HEK293 (cell line): ENCODE measurements at regions not wholly inside any gene's neighbourhood (a gene's known extent, or its start where the extent isn't known, plus 50 kb on each side); places are given as distances from the start of the nearest gene placed in this dataset.

Experiments used
- CTCF ChIA-PET: fragments of 350-600 bp; formaldehyde crosslinking; extraction: SDS; loops from one replicate; lab custom pipeline; 2021; ENCODE audit warnings: antibody characterized with exemption; lab: Yijun Ruan, JAX
- POLR2A ChIA-PET: fragments of 300-600 bp; formaldehyde crosslinking; extraction: SDS; loops from one replicate; lab custom pipeline; 2020; ENCODE audit warnings: antibody characterized with exemption, inconsistent platforms; lab: Yijun Ruan, JAX
- H3K27ac ChIP-seq: fragments of 200-500 bp; sonication (Bioruptor generic); 2 replicates; pipeline ENCODE4 v1.5.1; 2014; ENCODE audit warnings: low read depth, low read length, control low read depth, inconsistent platforms; ENCODE audit errors: extremely low read depth
- H3K36me3 ChIP-seq, 2 experiments: fragments of 200-500 bp in 1 of 2; sonication (Bioruptor generic) in 1 of 2; 1 replicate in 1 of 2; 2 replicates in 1 of 2; pipeline ENCODE4 v1.5.1; 2014 to 2017; ENCODE audit warnings: inconsistent platforms in 2 of 2, low read length in 2 of 2; ENCODE audit not compliant: control insufficient read depth in 2 of 2, insufficient read depth in 1 of 2
- H3K4me1 ChIP-seq: fragments of 200-500 bp; sonication (Bioruptor generic); 2 replicates; pipeline ENCODE4 v1.5.1; 2014; ENCODE audit warnings: mild to moderate bottlenecking, low read length, inconsistent platforms; ENCODE audit not compliant: control insufficient read depth, insufficient read depth
- H3K4me3 ChIP-seq: 2 replicates; pipeline ENCODE4 v1.5.1; 2011; ENCODE audit warnings: low read depth, mild to moderate bottlenecking, control low read depth, low read length, moderate library complexity
- H3K9me3 ChIP-seq: fragments of 200-500 bp; sonication (Bioruptor generic); 2 replicates; pipeline ENCODE4 v1.5.1; 2014; ENCODE audit warnings: low read depth, low read length, inconsistent platforms; ENCODE audit not compliant: control insufficient read depth, insufficient read depth
- HOXA7 ChIP-seq: sonication (generic); formaldehyde crosslinking; IDR thresholded peaks from 2 replicates; pipeline ENCODE4 v1.8.1; 2022; ENCODE audit warnings: missing genetic modification reagents, borderline replicate concordance
- HOXC10 ChIP-seq: sonication (generic); formaldehyde crosslinking; IDR thresholded peaks from 2 replicates; pipeline ENCODE4 v1.8.1; 2023; ENCODE audit warnings: mild to moderate bottlenecking, missing genetic modification reagents
- KLF17 ChIP-seq: fragments of 450-650 bp; formaldehyde crosslinking; IDR thresholded peaks from 2 replicates; pipeline ENCODE4 v1.5.1; 2016; ENCODE audit warnings: missing biosample characterization, missing genetic modification characterization
- MYNN ChIP-seq: fragments of 450-650 bp; formaldehyde crosslinking; IDR thresholded peaks from 2 replicates; pipeline ENCODE4 v1.5.1; 2016; ENCODE audit warnings: missing biosample characterization, missing genetic modification characterization, borderline replicate concordance
- PBX3 ChIP-seq: sonication (generic); formaldehyde crosslinking; IDR thresholded peaks from 2 replicates; pipeline ENCODE4 v1.8.1; 2022; ENCODE audit warnings: mild to moderate bottlenecking, moderate library complexity, missing genetic modification reagents
- REPIN1 ChIP-seq: fragments of 450-650 bp; formaldehyde crosslinking; IDR thresholded peaks from 2 replicates; pipeline ENCODE4 v1.5.1; 2017; ENCODE audit warnings: missing biosample characterization, missing genetic modification characterization, low read depth
- WT1 ChIP-seq: fragments of 450-650 bp; formaldehyde crosslinking; IDR thresholded peaks from 2 replicates; pipeline ENCODE4 v1.5.1; 2016; ENCODE audit warnings: missing biosample characterization, missing genetic modification characterization
- ZBTB11 ChIP-seq: fragments of 450-650 bp; formaldehyde crosslinking; conservative IDR thresholded peaks from 2 replicates; pipeline ENCODE4 v1.5.1; 2016; ENCODE audit warnings: low read depth, missing biosample characterization, missing genetic modification characterization
- ZBTB17 ChIP-seq: fragments of 450-650 bp; formaldehyde crosslinking; IDR thresholded peaks from 2 replicates; pipeline ENCODE4 v1.5.1; 2016; ENCODE audit warnings: missing biosample characterization, missing genetic modification characterization
- ZBTB26 ChIP-seq: fragments of 450-650 bp; formaldehyde crosslinking; optimal IDR thresholded peaks from 2 replicates; pipeline ENCODE3; 2016; ENCODE audit warnings: missing biosample characterization, mild to moderate bottlenecking, missing genetic modification characterization
- ZEB2 ChIP-seq: fragments of 450-650 bp; formaldehyde crosslinking; IDR thresholded peaks from 2 replicates; pipeline ENCODE4 v1.5.1; 2016; ENCODE audit warnings: missing biosample characterization, missing genetic modification characterization
- ZNF146 ChIP-seq: fragments of 450-650 bp; formaldehyde crosslinking; IDR thresholded peaks from 2 replicates; pipeline ENCODE4 v1.5.1; 2016; ENCODE audit warnings: missing biosample characterization, missing genetic modification characterization
- ZNF155 ChIP-seq: fragments of 450-650 bp; formaldehyde crosslinking; IDR thresholded peaks from 2 replicates; pipeline ENCODE4 v1.5.1; 2016; ENCODE audit warnings: missing biosample characterization, missing genetic modification characterization
- ZNF169 ChIP-seq: fragments of 450-650 bp; formaldehyde crosslinking; IDR thresholded peaks from 2 replicates; pipeline ENCODE4 v1.5.1; 2016; ENCODE audit warnings: missing biosample characterization, missing genetic modification characterization
- ZNF214 ChIP-seq: fragments of 450-650 bp; formaldehyde crosslinking; IDR thresholded peaks from 2 replicates; pipeline ENCODE4 v1.5.1; 2017; ENCODE audit warnings: missing biosample characterization, mild to moderate bottlenecking, missing genetic modification characterization, borderline replicate concordance
- ZNF324 ChIP-seq: fragments of 450-650 bp; formaldehyde crosslinking; IDR thresholded peaks from 2 replicates; pipeline ENCODE4 v1.5.1; 2016; ENCODE audit warnings: missing biosample characterization, missing genetic modification characterization
- ZNF366 ChIP-seq: fragments of 450-650 bp; formaldehyde crosslinking; conservative IDR thresholded peaks from 2 replicates; pipeline ENCODE4 v1.5.1; 2016; ENCODE audit warnings: missing biosample characterization, missing genetic modification characterization
- ZNF423 ChIP-seq: fragments of 450-650 bp; formaldehyde crosslinking; IDR thresholded peaks from 2 replicates; pipeline ENCODE4 v1.5.1; 2016; ENCODE audit warnings: missing biosample characterization, missing genetic modification characterization
- ZNF555 ChIP-seq: fragments of 450-650 bp; formaldehyde crosslinking; conservative IDR thresholded peaks from 2 replicates; pipeline ENCODE4 v1.5.1; 2017; ENCODE audit warnings: missing biosample characterization, mild to moderate bottlenecking, missing genetic modification characterization, inconsistent platforms
- ZNF571 ChIP-seq: fragments of 450-650 bp; formaldehyde crosslinking; IDR thresholded peaks from 2 replicates; pipeline ENCODE4 v1.5.0; 2017; ENCODE audit warnings: missing biosample characterization, missing genetic modification characterization
- ZNF677 ChIP-seq: fragments of 450-650 bp; IDR thresholded peaks from 2 replicates; pipeline ENCODE4 v1.5.0; 2018; ENCODE audit warnings: missing biosample characterization, mild to moderate bottlenecking, missing genetic modification characterization, moderate library complexity
- ZNF776 ChIP-seq: fragments of 450-650 bp; formaldehyde crosslinking; IDR thresholded peaks from 2 replicates; pipeline ENCODE4 v1.5.0; 2017; ENCODE audit warnings: missing biosample characterization, missing genetic modification characterization, borderline replicate concordance
- ZNF785 ChIP-seq: fragments of 450-650 bp; formaldehyde crosslinking; IDR thresholded peaks from 2 replicates; pipeline ENCODE4 v1.5.1; 2016; ENCODE audit warnings: missing biosample characterization, missing genetic modification characterization
- ZXDB ChIP-seq: fragments of 450-650 bp; formaldehyde crosslinking; IDR thresholded peaks from 2 replicates; pipeline ENCODE4 v1.5.1; 2016; ENCODE audit warnings: missing biosample characterization, missing genetic modification characterization

GRCh38 chr16:64468515-64469090 lies 653.3 kb downstream of the CDH11 start:
- H3K9me3 ChIP-seq = no peaks in the 10 kb centered on the region
- TF ChIP-seq ZBTB11 (no peak), HOXA7 (no peak), HOXC10 (CRISPR knock-in tag) (no peak), ZNF776 (tag by site-specific recombination) (no peak), ZNF146 (tag by site-specific recombination) (no peak), ZNF423 (tag by site-specific recombination) (no peak), ZNF366 (tag by site-specific recombination) (no peak), ZNF214 (tag by site-specific recombination) (no peak), REPIN1 (tag by site-specific recombination) (no peak), ZBTB17 (tag by site-specific recombination) (no peak), ZNF785 (tag by site-specific recombination) (no peak), ZNF677 (tag by site-specific recombination) (no peak)
- no peak overlapping the region for H3K27ac ChIP-seq
- no peaks in the 10 kb centered on the region for H3K4me1 ChIP-seq
- CTCF ChIA-PET = no interaction called here
- H3K36me3 ChIP-seq = no peaks in the 10 kb centered on the region
- no peak overlapping the region for H3K4me3 ChIP-seq
- POLR2A ChIA-PET = no interaction called here

GRCh38 chr16:64459821-64460220 lies 662.0 kb downstream of the CDH11 start:
- POLR2A ChIA-PET = no interaction called here
- CTCF ChIA-PET = interaction anchor here (0.7 kb wide), 2 partner anchors 26 to 454 kb away, joined by 7 read pairs; no protein-coding TSS in a partner anchor
- no peaks in the 10 kb centered on the region for H3K9me3 ChIP-seq
- H3K4me1 ChIP-seq = no peaks in the 10 kb centered on the region
- no peak overlapping the region for H3K27ac ChIP-seq
- no peaks in the 10 kb centered on the region for H3K36me3 ChIP-seq
- H3K4me3 ChIP-seq = no peak overlapping the region
- TF ChIP-seq ZEB2 (tag by site-specific recombination) = no peak

GRCh38 chr16:64459402-64459801 lies 662.5 kb downstream of the CDH11 start:
- ChIA-PET CTCF (interaction anchor here (0.7 kb wide), 2 partner anchors 26 to 454 kb away, joined by 7 read pairs; no protein-coding TSS in a partner anchor), POLR2A (no interaction called here)
- TF ChIP-seq ZNF324 (tag by site-specific recombination) (no peak), ZBTB26 (tag by site-specific recombination) (no peak), ZNF169 (tag by site-specific recombination) (no peak), ZXDB (no peak), MYNN (no peak), KLF17 (tag by site-specific recombination) (no peak), ZNF423 (tag by site-specific recombination) (no peak), ZNF555 (tag by site-specific recombination) (no peak), PBX3 (CRISPR knock-in tag) (no peak), ZNF571 (no peak), ZNF366 (tag by site-specific recombination) (no peak), WT1 (tag by site-specific recombination) (no peak), ZNF155 (tag by site-specific recombination) (no peak)

More at GRCh38 chr16:64459402-64459801, 662.5 kb downstream of the CDH11 start:
- H3K9me3 ChIP-seq = no peaks in the 10 kb centered on the region
- H3K4me1 ChIP-seq = no peaks in the 10 kb centered on the region
- no peak overlapping the region for H3K4me3 ChIP-seq
- no peaks in the 10 kb centered on the region for H3K36me3 ChIP-seq
- H3K27ac ChIP-seq = no peak overlapping the region
